MM.1S (cell line): ENCODE measurements at regions not wholly inside any gene's neighbourhood (a gene's known extent, or its start where the extent isn't known, plus 50 kb on each side); places are given as distances from the start of the nearest gene placed in this dataset.

Experiments
- DNase-seq: peaks from one replicate; pipeline ENCODE4 v3.0.0-alpha.2; 2015
- H2AFZ ChIP-seq: fragments of 300-600 bp; sonication (generic); 2 replicates; pipeline ENCODE4 v1.6.0; 2016; ENCODE audit warnings: antibody characterized with exemption, low read length
- H3F3A ChIP-seq: fragments of 300-600 bp; sonication (generic); 2 replicates; pipeline ENCODE4 v1.6.1; 2016; ENCODE audit warnings: mild to moderate bottlenecking, antibody characterized with exemption, low read length, moderate library complexity, mixed read lengths; ENCODE audit not compliant: insufficient read depth
- H3K27ac ChIP-seq: fragments of 300-600 bp; sonication (generic); 2 replicates; pipeline ENCODE4 v1.5.1; 2016; ENCODE audit warnings: mild to moderate bottlenecking, low read length
- H3K27me3 ChIP-seq: fragments of 300-600 bp; sonication (generic); replicated peaks from 2 replicates; pipeline ENCODE4 v1.6.0; 2016; ENCODE audit warnings: low read length; ENCODE audit not compliant: insufficient read depth
- H3K36me3 ChIP-seq: fragments of 300-600 bp; sonication (generic); replicated peaks from 2 replicates; pipeline ENCODE4 v1.6.1; 2016; ENCODE audit warnings: mild to moderate bottlenecking, low read length, mixed read lengths; ENCODE audit not compliant: insufficient read depth
- H3K4me1 ChIP-seq: fragments of 300-600 bp; sonication (generic); 2 replicates; pipeline ENCODE4 v1.6.1; 2016; ENCODE audit warnings: low read length, mixed read lengths
- H3K4me2 ChIP-seq: fragments of 300-600 bp; sonication (generic); 2 replicates; pipeline ENCODE4 v1.6.0; 2016; ENCODE audit warnings: low read depth, low read length
- H3K4me3 ChIP-seq: fragments of 300-600 bp; sonication (generic); 2 replicates; pipeline ENCODE4 v1.5.1; 2016; ENCODE audit warnings: low read length, mixed read lengths
- H3K79me2 ChIP-seq: fragments of 300-600 bp; sonication (generic); 2 replicates; pipeline ENCODE4 v1.6.1; 2016; ENCODE audit warnings: mixed run types, low read length, mixed read lengths
- H3K9ac ChIP-seq: fragments of 300-600 bp; sonication (generic); 2 replicates; pipeline ENCODE4 v1.6.1; 2016; ENCODE audit warnings: low read length, mixed read lengths
- H3K9me2 ChIP-seq: fragments of 300-600 bp; sonication (generic); replicated peaks from 2 replicates; pipeline ENCODE4 v1.6.1; 2016; ENCODE audit warnings: mild to moderate bottlenecking, low read length, mixed read lengths; ENCODE audit not compliant: insufficient read depth
- H3K9me3 ChIP-seq: fragments of 300-600 bp; sonication (generic); replicated peaks from 2 replicates; pipeline ENCODE4 v1.6.1; 2016; ENCODE audit warnings: mild to moderate bottlenecking, low read length, mixed read lengths; ENCODE audit not compliant: insufficient read depth
- H4K20me1 ChIP-seq: fragments of 300-600 bp; sonication (generic); 2 replicates; pipeline ENCODE4 v1.6.1; 2016; ENCODE audit warnings: mild to moderate bottlenecking, low read length, moderate library complexity, mixed read lengths; ENCODE audit not compliant: insufficient read depth
- EZH2 ChIP-seq: fragments of 300-600 bp; sonication (generic); optimal IDR thresholded peaks from 2 replicates; pipeline ENCODE3; 2017; ENCODE audit warnings: low read depth, mild to moderate bottlenecking, antibody characterized with exemption, low read length, mixed read lengths
- EZH2phosphoT487 ChIP-seq: fragments of 300-600 bp; sonication (generic); IDR thresholded peaks from 2 replicates; pipeline ENCODE4 v1.6.1; 2018; ENCODE audit warnings: antibody characterized with exemption, low read length
- TF ChIP-seq, protein P1 (sequence below): fragments of 300-600 bp; sonication (generic); IDR thresholded peaks from 2 replicates; pipeline ENCODE4 v1.5.1; 2016; ENCODE audit warnings: antibody characterized with exemption, low read length, mixed read lengths

GRCh38 chr3:77707281-77707680, 667.4 kb downstream of the ROBO2 start:
- Histone ChIP-seq H3K4me3 (no peak overlapping the region), H3K36me3 (no peaks in the 10 kb centered on the region), H3K4me2 (no peak overlapping the region), H4K20me1 (no peaks in the 10 kb centered on the region), H3K79me2 (no peaks in the 10 kb centered on the region), H3K9ac (no peak overlapping the region), H3K27ac (no peak overlapping the region), H3F3A (no peaks in the 10 kb centered on the region), H3K9me2 (no peaks in the 10 kb centered on the region), H3K27me3 (no peaks in the 10 kb centered on the region), H2AFZ (no peak overlapping the region), H3K9me3 (no peaks in the 10 kb centered on the region), H3K4me1 (no peaks in the 10 kb centered on the region)
- TF ChIP-seq, protein P1, sequence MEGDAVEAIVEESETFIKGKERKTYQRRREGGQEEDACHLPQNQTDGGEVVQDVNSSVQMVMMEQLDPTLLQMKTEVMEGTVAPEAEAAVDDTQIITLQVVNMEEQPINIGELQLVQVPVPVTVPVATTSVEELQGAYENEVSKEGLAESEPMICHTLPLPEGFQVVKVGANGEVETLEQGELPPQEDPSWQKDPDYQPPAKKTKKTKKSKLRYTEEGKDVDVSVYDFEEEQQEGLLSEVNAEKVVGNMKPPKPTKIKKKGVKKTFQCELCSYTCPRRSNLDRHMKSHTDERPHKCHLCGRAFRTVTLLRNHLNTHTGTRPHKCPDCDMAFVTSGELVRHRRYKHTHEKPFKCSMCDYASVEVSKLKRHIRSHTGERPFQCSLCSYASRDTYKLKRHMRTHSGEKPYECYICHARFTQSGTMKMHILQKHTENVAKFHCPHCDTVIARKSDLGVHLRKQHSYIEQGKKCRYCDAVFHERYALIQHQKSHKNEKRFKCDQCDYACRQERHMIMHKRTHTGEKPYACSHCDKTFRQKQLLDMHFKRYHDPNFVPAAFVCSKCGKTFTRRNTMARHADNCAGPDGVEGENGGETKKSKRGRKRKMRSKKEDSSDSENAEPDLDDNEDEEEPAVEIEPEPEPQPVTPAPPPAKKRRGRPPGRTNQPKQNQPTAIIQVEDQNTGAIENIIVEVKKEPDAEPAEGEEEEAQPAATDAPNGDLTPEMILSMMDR, result no peak
- TF ChIP-seq EZH2phosphoT487, result no peak
- TF ChIP-seq EZH2, result no peak
- DNase-seq, result no peak

GRCh38 chr3:77709155-77709554, 669.3 kb downstream of the ROBO2 start:
- no peaks in the 10 kb centered on the region for H3K27me3 ChIP-seq
- H3F3A ChIP-seq, result no peaks in the 10 kb centered on the region
- H3K79me2 ChIP-seq, result no peaks in the 10 kb centered on the region
- no peaks in the 10 kb centered on the region for H3K9me2 ChIP-seq
- no peak for DNase-seq
- H2AFZ ChIP-seq, result no peak overlapping the region
- H3K9ac ChIP-seq, result no peak overlapping the region
- no peaks in the 10 kb centered on the region for H3K9me3 ChIP-seq
- no peak overlapping the region for H3K4me2 ChIP-seq
- no peak overlapping the region for H3K27ac ChIP-seq
- no peak overlapping the region for H3K4me3 ChIP-seq
- TF ChIP-seq EZH2phosphoT487 (no peak), EZH2 (no peak)
- TF ChIP-seq, protein P1, result no peak
- no peaks in the 10 kb centered on the region for H3K4me1 ChIP-seq
- no peaks in the 10 kb centered on the region for H3K36me3 ChIP-seq
- H4K20me1 ChIP-seq, result no peaks in the 10 kb centered on the region

GRCh38 chr3:77718311-77718710, 678.4 kb downstream of the ROBO2 start:
- no peak overlapping the region for H2AFZ ChIP-seq
- TF ChIP-seq EZH2phosphoT487 (no peak), EZH2 (no peak)
- TF ChIP-seq, protein P1, result no peak
- DNase-seq, result no peak
- no peaks in the 10 kb centered on the region for H3K9me2 ChIP-seq
- no peak overlapping the region for H3K4me2 ChIP-seq
- H3K9me3 ChIP-seq, result no peaks in the 10 kb centered on the region
- no peak overlapping the region for H3K27ac ChIP-seq
- H3K36me3 ChIP-seq, result no peaks in the 10 kb centered on the region
- no peaks in the 10 kb centered on the region for H3K27me3 ChIP-seq
- H3K4me1 ChIP-seq, result no peaks in the 10 kb centered on the region
- H4K20me1 ChIP-seq, result no peaks in the 10 kb centered on the region
- no peaks in the 10 kb centered on the region for H3K79me2 ChIP-seq
- no peaks in the 10 kb centered on the region for H3F3A ChIP-seq
- no peak overlapping the region for H3K9ac ChIP-seq
- no peak overlapping the region for H3K4me3 ChIP-seq
